Fibroblast of the aortic adventitia (primary cell): ENCODE measurements at regions not wholly inside any gene's neighbourhood (a gene's known extent, or its start where the extent isn't known, plus 50 kb on each side); places are given as distances from the start of the nearest gene placed in this dataset.

ENCODE experiments used
- DNase-seq: peaks from one replicate; pipeline ENCODE4 v3.0.0-alpha.2; 2010; ENCODE audit warnings: low read depth
- H3K4me3 ChIP-seq: 2 replicates; pipeline ENCODE4 v1.5.1; 2011; ENCODE audit warnings: low read depth, mild to moderate bottlenecking, control low read depth, low read length, moderate library complexity
- CTCF ChIP-seq: IDR thresholded peaks from 2 replicates; pipeline ENCODE4 v1.5.1; 2011; ENCODE audit warnings: mild to moderate bottlenecking, low read length, control low read depth, inconsistent platforms; ENCODE audit not compliant: insufficient read depth

- no peak for DNase-seq
- TF ChIP-seq CTCF: no peak
- no peak overlapping the region for H3K4me3 ChIP-seq
These were observed 139.4 kb upstream of the OTUD4 start for GRCh38 chr4:145319751-145320150.

- no peak for TF ChIP-seq CTCF
- H3K4me3 ChIP-seq: no peak overlapping the region
- peak; percentile 16 for DNase-seq
These were observed 136.6 kb upstream of the OTUD4 start for GRCh38 chr4:145316897-145317574.

DNA sequence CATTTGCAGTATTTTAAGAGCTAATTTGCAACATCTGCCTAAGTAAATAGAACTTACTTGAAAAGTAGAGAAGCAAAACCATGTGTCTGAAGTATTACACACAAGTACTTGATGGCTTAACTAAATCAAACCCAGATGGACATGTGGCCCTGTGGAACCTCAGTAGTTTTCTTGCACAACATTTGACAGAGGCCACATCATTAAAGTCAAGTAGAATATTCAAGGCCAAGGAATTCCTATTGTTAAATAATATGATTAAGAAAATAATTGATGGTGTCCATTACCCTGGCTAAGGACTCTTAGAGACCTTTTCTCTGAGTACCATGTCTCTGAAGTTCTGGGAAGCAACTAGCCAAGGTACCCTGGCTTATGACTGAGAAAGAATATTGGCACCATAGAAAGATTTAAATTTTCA lies 135.4 kb upstream of the OTUD4 start:
- no peak overlapping the region for H3K4me3 ChIP-seq
- peak; percentile 72 for DNase-seq
- TF ChIP-seq CTCF: no peak

GRCh38 chr4:145308598-145308997 lies 128.2 kb upstream of the OTUD4 start:
- DNase-seq: no peak
- TF ChIP-seq CTCF: no peak
- no peak overlapping the region for H3K4me3 ChIP-seq

DNA sequence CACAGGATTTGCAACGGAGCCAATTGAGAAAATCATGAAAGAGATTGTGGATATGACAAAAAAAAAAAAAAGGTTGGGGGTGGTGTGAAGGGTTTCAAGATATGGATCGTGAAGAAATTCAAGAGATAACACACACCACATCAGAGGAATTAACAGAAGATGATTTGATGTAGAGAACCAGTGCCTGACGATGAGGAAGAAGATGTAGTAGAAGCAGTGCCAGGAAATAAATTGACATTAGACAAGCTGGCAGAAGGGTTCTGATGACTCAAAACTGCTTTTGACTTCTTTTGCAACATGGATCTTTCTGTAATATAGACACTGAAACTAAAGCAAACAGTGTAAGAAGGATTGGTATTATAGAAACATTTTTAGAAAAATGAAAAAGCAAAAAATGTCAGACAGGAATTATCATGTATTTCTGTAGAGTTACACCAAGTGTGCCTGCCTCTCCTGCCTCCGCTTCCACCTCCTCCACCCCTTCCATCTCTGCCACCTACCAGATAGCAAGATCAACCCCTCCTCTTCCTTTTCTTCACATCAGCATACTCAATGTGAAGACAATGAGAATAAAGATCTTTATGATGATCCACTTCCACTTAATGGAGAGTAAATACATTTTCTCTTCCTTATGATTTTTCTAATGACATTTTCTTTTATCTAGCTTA lies 127.5 kb upstream of the OTUD4 start:
- no peak overlapping the region for H3K4me3 ChIP-seq
- DNase-seq: no peak
- no peak for TF ChIP-seq CTCF

GRCh38 chr4:145307120-145307519 lies 126.7 kb upstream of the OTUD4 start:
- no peak for DNase-seq
- H3K4me3 ChIP-seq: no peak overlapping the region
- no peak for TF ChIP-seq CTCF
